Esophagus muscularis mucosa (tissue), 4 donors: ENCODE measurements at regions not wholly inside any gene's neighbourhood (a gene's known extent, or its start where the extent isn't known, plus 50 kb on each side); places are given as distances from the start of the nearest gene placed in this dataset.

ENCODE experiments used
- DNase-seq: peaks from one replicate; pipeline ENCODE4 v3.0.0-alpha.2; 2017; ENCODE audit errors: extremely low spot score
- H3K27ac ChIP-seq, 4 donors: fragments of 200-600 bp; sonication (generic); replicated peaks in 1 of 4; 1 replicate in 3 of 4; 2 replicates in 1 of 4; pipeline ENCODE4 v1.5.1; 2016 to 2019; ENCODE audit warnings: mild to moderate bottlenecking in 1 of 4
- H3K27me3 ChIP-seq, 4 donors: fragments of 200-600 bp; sonication (generic); one replicate each; pipeline versions ENCODE4 v1.5.1 to v1.6.0; 2016 to 2019
- H3K36me3 ChIP-seq, 4 donors: fragments of 200-600 bp; sonication (generic); one replicate each; pipeline ENCODE4 v1.5.1; 2016 to 2019
- H3K4me1 ChIP-seq, 4 donors: fragments of 200-600 bp; sonication (generic); one replicate each; pipeline ENCODE4 v1.5.1; 2016 to 2019
- H3K4me3 ChIP-seq, 4 donors: fragments of 200-600 bp; sonication (generic); 1 replicate in 2 of 4; 2 replicates in 2 of 4; pipeline ENCODE4 v1.5.1; 2016 to 2019; ENCODE audit warnings: mild to moderate bottlenecking in 4 of 4, moderate library complexity in 1 of 4
- H3K9me3 ChIP-seq, 4 donors: fragments of 200-600 bp; sonication (generic); 1 replicate in 3 of 4; 2 replicates in 1 of 4; pipeline ENCODE4 v1.5.1; 2016 to 2019
- CTCF ChIP-seq, 3 experiments: fragments of 200-600 bp in 2 of 3; fragments of 450-650 bp in 1 of 3; sonication (generic) in 2 of 3; IDR thresholded peaks; one replicate each; pipeline ENCODE4 v1.5.1; 2017 to 2019; ENCODE audit warnings: antibody characterized with exemption in 3 of 3, mild to moderate bottlenecking in 2 of 3, moderate library complexity in 1 of 3
- EP300 ChIP-seq: sonication (generic); formaldehyde crosslinking; IDR thresholded peaks from one replicate; pipeline ENCODE4 v1.6.1; 2017; ENCODE audit warnings: antibody characterized with exemption
- POLR2A ChIP-seq: fragments of 450-650 bp; IDR thresholded peaks from one replicate; pipeline ENCODE4 v1.6.1; 2017; ENCODE audit warnings: antibody characterized with exemption, moderate library complexity, mild to moderate bottlenecking, low read depth
- POLR2AphosphoS5 ChIP-seq, 2 donors: sonication (generic); formaldehyde crosslinking; IDR thresholded peaks; one replicate each; pipeline ENCODE4 v1.6.1; 2017; ENCODE audit warnings: antibody characterized with exemption in 2 of 2
- WGBS: methylation state at CpG from one replicate; pipeline ENCODE4 v1.1.5; 2018; 5-methylcytosine and 5-hydroxymethylcytosine counted together
- intact Hi-C: fragments of 100-400 bp; cut with DNase I; formaldehyde crosslinking; loops from one replicate; pipeline ENCODE4 v1.15.1; 2023

- no peaks in the 10 kb centered on the region for H3K36me3 ChIP-seq
- no peaks in the 10 kb centered on the region for H3K27me3 ChIP-seq
- TF ChIP-seq EP300: no peak
- TF ChIP-seq CTCF (IDR thresholded peaks at IDR 0.05): no peak
- TF ChIP-seq POLR2AphosphoS5 (IDR thresholded peaks at IDR 0.05): no peak
- TF ChIP-seq POLR2A: no peak
- no peak for DNase-seq
- H3K4me3 ChIP-seq: no peak overlapping the region
- H3K9me3 ChIP-seq: no peaks in the 10 kb centered on the region
- intact Hi-C loops: no loop called here
- peaks cover 0 to 10% (median 4%) of the 10 kb centered on the region in 4 donors for H3K4me1 ChIP-seq
- no peak overlapping the region for H3K27ac ChIP-seq
These were observed 122.3 kb downstream of the RHOU start for GRCh38 chr1:228857611-228858010.

- H3K27ac ChIP-seq: no peak overlapping the region
- no peaks in the 10 kb centered on the region for H3K9me3 ChIP-seq
- H3K4me3 ChIP-seq: no peak overlapping the region
- no peaks in the 10 kb centered on the region for H3K27me3 ChIP-seq
- DNase-seq: no peak
- TF ChIP-seq EP300: no peak
- H3K4me1 ChIP-seq: peaks cover 0 to 18% (median 8%) of the 10 kb centered on the region in 4 donors
- H3K36me3 ChIP-seq: no peaks in the 10 kb centered on the region
- 81% methylated on average over 16 of the region's 16 CpGs for WGBS
- intact Hi-C loops: no loop called here
These were observed 125.9 kb downstream of the RHOU start for GRCh38 chr1:228860911-228861831.

GRCh38 chr1:228861832-228862180, 126.5 kb downstream of the RHOU start:
- intact Hi-C loops: no loop called here

GRCh38 chr1:228862542-228863505, 127.5 kb downstream of the RHOU start:
- Histone ChIP-seq H3K4me3 (no peak overlapping the region), H3K4me1 (peaks cover 0 to 18% (median 8%) of the 10 kb centered on the region in 4 donors), H3K36me3 (no peaks in the 10 kb centered on the region), H3K9me3 (no peaks in the 10 kb centered on the region), H3K27me3 (no peaks in the 10 kb centered on the region), H3K27ac (no peak overlapping the region)
- WGBS: 77% methylated on average over 13 of the region's 13 CpGs
- DNase-seq: peak; percentile 70
- intact Hi-C loops: no loop called here
- TF ChIP-seq EP300 (no peak), POLR2A (no peak), POLR2AphosphoS5 (IDR thresholded peaks at IDR 0.05) (no peak), CTCF (IDR thresholded peaks at IDR 0.05) (no peak)

More at GRCh38 chr1:228861832-228862180, 126.5 kb downstream of the RHOU start:
- TF ChIP-seq POLR2AphosphoS5 (IDR thresholded peaks at IDR 0.05) (no peak), CTCF (IDR thresholded peaks at IDR 0.05) (no peak), POLR2A (no peak), EP300 (no peak)
- H3K4me3 ChIP-seq: no peak overlapping the region
- H3K27me3 ChIP-seq: no peaks in the 10 kb centered on the region
- no peaks in the 10 kb centered on the region for H3K36me3 ChIP-seq
- H3K27ac ChIP-seq: no peak overlapping the region
- no peaks in the 10 kb centered on the region for H3K9me3 ChIP-seq
- no peak for DNase-seq
- peaks cover 0 to 18% (median 8%) of the 10 kb centered on the region in 4 donors for H3K4me1 ChIP-seq
- WGBS: 74% methylated on average over 3 of the region's 3 CpGs

- Histone ChIP-seq H3K4me1 (peaks cover 0 to 18% (median 8%) of the 10 kb centered on the region in 4 donors), H3K36me3 (no peaks in the 10 kb centered on the region), H3K4me3 (no peak overlapping the region), H3K27me3 (no peaks in the 10 kb centered on the region), H3K9me3 (no peaks in the 10 kb centered on the region), H3K27ac (no peak overlapping the region)
- WGBS: 92% methylated on average over 7 of the region's 7 CpGs
- DNase-seq: no peak
- TF ChIP-seq POLR2A (no peak), CTCF (IDR thresholded peaks at IDR 0.05) (no peak), EP300 (no peak), POLR2AphosphoS5 (IDR thresholded peaks at IDR 0.05) (no peak)
- intact Hi-C loops: no loop called here
These were observed 128.5 kb downstream of the RHOU start for GRCh38 chr1:228863776-228864175.
